SK-N-SH (cell line): ENCODE measurements at regions not wholly inside any gene's neighbourhood (a gene's known extent, or its start where the extent isn't known, plus 50 kb on each side); places are given as distances from the start of the nearest gene placed in this dataset.

ENCODE experiments used
- CTCF ChIA-PET: fragments of 300-600, 350-600 bp; formaldehyde crosslinking; extraction: SDS; loops from one replicate; lab custom pipeline; 2021; lab: Yijun Ruan, JAX
- POLR2A ChIA-PET: fragments of 350-600 bp; sonication (Branson Sonifier 250); formaldehyde crosslinking; extraction: SDS; loops from one replicate; lab custom pipeline; 2020; ENCODE audit warnings: antibody characterized with exemption, inconsistent platforms; lab: Yijun Ruan, JAX
- DNase-seq: peaks from one replicate; pipeline ENCODE4 v3.0.0; 2012
- H2AFZ ChIP-seq: fragments of 200-600 bp; sonication (generic); 2 replicates; pipeline ENCODE4 v1.8.1; 2016; ENCODE audit warnings: antibody characterized with exemption, mild to moderate bottlenecking, low read depth
- H3F3A ChIP-seq: fragments of 200-600 bp; sonication (generic); replicated peaks from 2 replicates; pipeline ENCODE3; 2016; ENCODE audit warnings: antibody characterized with exemption, mild to moderate bottlenecking; ENCODE audit not compliant: insufficient read depth
- H3K27ac ChIP-seq, 2 experiments: fragments of 200-500 bp in 1 of 2; fragments of 200-600 bp in 1 of 2; sonication (Bioruptor generic) in 1 of 2; sonication (generic), shearing (Covaris generic) in 1 of 2; 2 replicates each; pipeline versions ENCODE4 v1.5.1 to v1.6.1; 2014 to 2016; ENCODE audit warnings: low read depth in 2 of 2, inconsistent platforms in 1 of 2, low read length in 1 of 2, mild to moderate bottlenecking in 1 of 2, mixed read lengths in 1 of 2
- H3K27me3 ChIP-seq: fragments of 200-600 bp; sonication (generic), shearing (Covaris generic); 2 replicates; pipeline ENCODE4 v1.6.1; 2016; ENCODE audit warnings: mixed run types; ENCODE audit not compliant: insufficient read depth
- H3K36me3 ChIP-seq, 2 experiments: fragments of 200-500 bp in 1 of 2; fragments of 200-600 bp in 1 of 2; sonication (Bioruptor generic) in 1 of 2; sonication (generic) in 1 of 2; replicated peaks in 1 of 2; 2 replicates each; pipeline versions ENCODE3 to v1.5.1; 2014 to 2016; ENCODE audit warnings: low read length in 1 of 2, mild to moderate bottlenecking in 1 of 2; ENCODE audit not compliant: insufficient read depth in 2 of 2, control insufficient read depth in 1 of 2
- H3K4me1 ChIP-seq, 2 experiments: fragments of 200-500 bp in 1 of 2; fragments of 200-600 bp in 1 of 2; sonication (Bioruptor generic) in 1 of 2; sonication (generic), shearing (Covaris generic) in 1 of 2; 2 replicates each; pipeline versions ENCODE4 v1.5.1 to v1.6.1; 2014 to 2016; ENCODE audit warnings: low read depth in 1 of 2, low read length in 1 of 2, mixed run types in 1 of 2; ENCODE audit not compliant: insufficient read depth in 2 of 2, control insufficient read depth in 1 of 2
- H3K4me2 ChIP-seq: fragments of 200-600 bp; sonication (generic), shearing (Covaris generic); 2 replicates; pipeline ENCODE4 v1.6.1; 2017; ENCODE audit warnings: mixed run types
- H3K4me3 ChIP-seq, 2 experiments: fragments of 200-500 bp in 1 of 2; fragments of 200-600 bp in 1 of 2; sonication (Bioruptor generic) in 1 of 2; sonication (generic), shearing (Covaris generic) in 1 of 2; 2 replicates each; pipeline versions ENCODE4 v1.5.1 to v1.8.1; 2014 to 2016; ENCODE audit warnings: low read depth in 2 of 2, inconsistent platforms in 1 of 2, low read length in 1 of 2, mild to moderate bottlenecking in 1 of 2, mixed read lengths in 1 of 2, moderate library complexity in 1 of 2
- H3K79me2 ChIP-seq: fragments of 200-600 bp; sonication (generic); 2 replicates; pipeline ENCODE4 v1.8.1; 2017; ENCODE audit warnings: mild to moderate bottlenecking; ENCODE audit not compliant: insufficient read depth
- H3K9ac ChIP-seq: fragments of 200-600 bp; sonication (generic); 2 replicates; pipeline ENCODE4 v1.6.1; 2017; ENCODE audit warnings: mixed run types
- H3K9me2 ChIP-seq: fragments of 200-600 bp; sonication (generic); 2 replicates; pipeline ENCODE4 v1.6.1; 2017; ENCODE audit warnings: mixed run types
- H3K9me3 ChIP-seq: fragments of 200-600 bp; sonication (generic); 2 replicates; pipeline ENCODE4 v1.6.1; 2017; ENCODE audit warnings: mixed run types, mild to moderate bottlenecking, moderate library complexity
- H4K20me1 ChIP-seq: fragments of 200-600 bp; sonication (generic); 2 replicates; pipeline ENCODE4 v1.6.1; 2017; ENCODE audit warnings: mild to moderate bottlenecking, mixed run types; ENCODE audit not compliant: insufficient read depth
- CHD2 ChIP-seq: fragments of 150-350 bp; IDR thresholded peaks from 2 replicates; pipeline ENCODE4 v1.6.1; 2018; ENCODE audit warnings: low read length; ENCODE audit not compliant: partially characterized antibody
- CTCF ChIP-seq: fragments of 200-600 bp; sonication (generic); IDR thresholded peaks from 2 replicates; pipeline ENCODE4 v1.6.1; 2017; ENCODE audit warnings: antibody characterized with exemption, mild to moderate bottlenecking, moderate library complexity
- ELF1 ChIP-seq: IDR thresholded peaks from 2 replicates; pipeline ENCODE4 v1.4.0; 2012
- FOSL2 ChIP-seq: IDR thresholded peaks from 2 replicates; pipeline ENCODE4 v1.4.0; 2012; ENCODE audit warnings: low read depth, mild to moderate bottlenecking, moderate library complexity, borderline replicate concordance
- FOXJ3 ChIP-seq: sonication (generic); formaldehyde crosslinking; IDR thresholded peaks from 2 replicates; pipeline ENCODE4 v1.5.1; 2020; ENCODE audit warnings: mild to moderate bottlenecking, missing genetic modification reagents
- GABPA ChIP-seq: IDR thresholded peaks from 2 replicates; pipeline ENCODE4 v1.4.0; 2012; ENCODE audit warnings: low read depth, mild to moderate bottlenecking
- GATA2 ChIP-seq: sonication (generic); formaldehyde crosslinking; IDR thresholded peaks from 2 replicates; pipeline ENCODE4 v1.5.0; 2020; ENCODE audit warnings: mild to moderate bottlenecking, missing genetic modification reagents
- JUND ChIP-seq: IDR thresholded peaks from 2 replicates; pipeline ENCODE4 v1.4.0; 2012
- MAX ChIP-seq: IDR thresholded peaks from 2 replicates; pipeline ENCODE4 v1.4.0; 2012; ENCODE audit warnings: low read depth
- MXI1 ChIP-seq: IDR thresholded peaks from 2 replicates; pipeline ENCODE4 v1.6.1; 2012; ENCODE audit warnings: mild to moderate bottlenecking, low read depth, low read length, improper control_type of control experiment
- NRF1 ChIP-seq: IDR thresholded peaks from 2 replicates; pipeline ENCODE4 v1.6.1; 2012; ENCODE audit warnings: low read depth, mild to moderate bottlenecking, low read length
- PBX3 ChIP-seq: IDR thresholded peaks from 2 replicates; pipeline ENCODE4; 2012
- POLR2AphosphoS5 ChIP-seq: IDR thresholded peaks from 2 replicates; pipeline ENCODE4 v1.6.1; 2012; ENCODE audit warnings: low read depth, low read length
- RAD21 ChIP-seq: IDR thresholded peaks from 2 replicates; pipeline ENCODE4 v1.6.1; 2012; ENCODE audit warnings: mild to moderate bottlenecking, low read length
- RCOR1 ChIP-seq: fragments of 150-350 bp; IDR thresholded peaks from 2 replicates; pipeline ENCODE4 v1.6.1; 2017; ENCODE audit warnings: antibody characterized with exemption, low read length
- RXRA ChIP-seq: IDR thresholded peaks from 2 replicates; pipeline ENCODE4 v1.4.0; 2012; ENCODE audit warnings: low read depth, mild to moderate bottlenecking, borderline replicate concordance
- SMC3 ChIP-seq: IDR thresholded peaks from 2 replicates; pipeline ENCODE4 v1.6.1; 2012; ENCODE audit warnings: low read depth, low read length, improper control_type of control experiment
- TAF1 ChIP-seq: IDR thresholded peaks from 2 replicates; pipeline ENCODE4 v1.6.1; 2012; ENCODE audit warnings: low read depth, mild to moderate bottlenecking, low read length, moderate library complexity, borderline replicate concordance
- TCF12 ChIP-seq: IDR thresholded peaks from 2 replicates; pipeline ENCODE4 v1.4.0; 2012
- TEAD4 ChIP-seq: IDR thresholded peaks from 2 replicates; pipeline ENCODE4 v1.4.0; 2012; ENCODE audit warnings: mild to moderate bottlenecking, borderline replicate concordance; ENCODE audit not compliant: insufficient read depth
- USF1 ChIP-seq: IDR thresholded peaks from 2 replicates; pipeline ENCODE4 v1.4.0; 2012; ENCODE audit warnings: low read depth, borderline replicate concordance
- USF2 ChIP-seq: fragments of 150-350 bp; IDR thresholded peaks from 2 replicates; pipeline ENCODE4 v1.6.1; 2017; ENCODE audit warnings: antibody characterized with exemption, low read length, low read depth, borderline replicate concordance
- YY1 ChIP-seq: IDR thresholded peaks from 2 replicates; pipeline ENCODE4 v1.4.0; 2012; ENCODE audit warnings: low read depth, mild to moderate bottlenecking
- WGBS: methylation state at CpG from one replicate; pipeline ENCODE4 v1.1.6; 2017; ENCODE audit warnings: low lambda C conversion rate; 5-methylcytosine and 5-hydroxymethylcytosine counted together

- WGBS = 36% methylated on average over 7 of the region's 7 CpGs
- no peaks in the 10 kb centered on the region for H3F3A ChIP-seq
- no peaks in the 10 kb centered on the region for H3K4me1 ChIP-seq
- no peaks in the 10 kb centered on the region for H3K36me3 ChIP-seq
- no peak overlapping the region for H3K9ac ChIP-seq
- TF ChIP-seq RXRA (no peak), JUND (no peak), TCF12 (no peak), CHD2 (no peak), GABPA (no peak), POLR2AphosphoS5 (no peak), MAX (no peak), PBX3 (no peak), ELF1 (no peak), FOSL2 (no peak), GATA2 (no peak), CTCF (no peak), USF1 (no peak), YY1 (no peak), NRF1 (no peak), RCOR1 (no peak)
- no peak for DNase-seq
- ChIA-PET POLR2A (no interaction called here), CTCF (no interaction called here)
- no peaks in the 10 kb centered on the region for H3K79me2 ChIP-seq
- H2AFZ ChIP-seq = no peak overlapping the region
- no peak overlapping the region for H3K27ac ChIP-seq
- H3K4me2 ChIP-seq = no peak overlapping the region
- no peaks in the 10 kb centered on the region for H3K27me3 ChIP-seq
- H3K9me3 ChIP-seq = no peaks in the 10 kb centered on the region
- H4K20me1 ChIP-seq = no peaks in the 10 kb centered on the region
- H3K4me3 ChIP-seq = no peak overlapping the region
- H3K9me2 ChIP-seq = no peaks in the 10 kb centered on the region
Observed at GRCh38 chr14:86933958-86934595, 1058.9 kb downstream of the GALC start.

GRCh38 chr14:86933460-86933859 lies 1059.5 kb downstream of the GALC start:
- H3K36me3 ChIP-seq = no peaks in the 10 kb centered on the region
- H3K9me3 ChIP-seq = no peaks in the 10 kb centered on the region
- no peak overlapping the region for H2AFZ ChIP-seq
- DNase-seq = no peak
- no peak overlapping the region for H3K4me3 ChIP-seq
- H3K79me2 ChIP-seq = no peaks in the 10 kb centered on the region
- no peaks in the 10 kb centered on the region for H4K20me1 ChIP-seq
- no peak overlapping the region for H3K27ac ChIP-seq
- no peak overlapping the region for H3K4me2 ChIP-seq
- no peaks in the 10 kb centered on the region for H3K4me1 ChIP-seq
- POLR2A ChIA-PET = no interaction called here
- CTCF ChIA-PET = no interaction called here
- no peaks in the 10 kb centered on the region for H3K9me2 ChIP-seq
- H3K9ac ChIP-seq = no peak overlapping the region
- H3K27me3 ChIP-seq = no peaks in the 10 kb centered on the region
- H3F3A ChIP-seq = no peaks in the 10 kb centered on the region
- 0% methylated on average over 2 of the region's 2 CpGs for WGBS
- TF ChIP-seq MXI1 = no peak
- TF ChIP-seq RAD21 = no peak
- TF ChIP-seq TEAD4 = no peak
- no peak for TF ChIP-seq FOSL2
- no peak for TF ChIP-seq SMC3
- TF ChIP-seq USF2 = no peak
- TF ChIP-seq POLR2AphosphoS5 = no peak
- TF ChIP-seq FOXJ3 (CRISPR knock-in tag) = no peak
- no peak for TF ChIP-seq ELF1
- TF ChIP-seq NRF1 = no peak
- TF ChIP-seq CTCF = no peak
- TF ChIP-seq GABPA = no peak
- no peak for TF ChIP-seq TAF1
